ES-I3 (cell line): ENCODE measurements at regions not wholly inside any gene's neighbourhood (a gene's known extent, or its start where the extent isn't known, plus 50 kb on each side); places are given as distances from the start of the nearest gene placed in this dataset.

Experiments
- H3K36me3 ChIP-seq: 2 replicates; pipeline ENCODE4 v1.6.1; 2013; ENCODE audit warnings: mild to moderate bottlenecking, low read length, control low read depth, moderate library complexity; ENCODE audit not compliant: insufficient read depth
- H3K4me1 ChIP-seq: 2 replicates; pipeline ENCODE4 v1.6.1; 2013; ENCODE audit warnings: mild to moderate bottlenecking, control low read depth, low read length; ENCODE audit not compliant: insufficient read depth
- H3K9ac ChIP-seq: 2 replicates; pipeline ENCODE4 v1.6.1; 2013; ENCODE audit warnings: low read depth, mild to moderate bottlenecking, low read length, moderate library complexity
- H3K9me3 ChIP-seq: 2 replicates; pipeline ENCODE4 v1.6.1; 2013; ENCODE audit warnings: mild to moderate bottlenecking, low read length, moderate library complexity; ENCODE audit not compliant: control insufficient read depth, insufficient read depth

- no peaks in the 10 kb centered on the region for H3K9me3 ChIP-seq
- no peaks in the 10 kb centered on the region for H3K36me3 ChIP-seq
- no peaks in the 10 kb centered on the region for H3K4me1 ChIP-seq
- H3K9ac ChIP-seq: no peak overlapping the region
These were observed 173.2 kb upstream of the PRPS1L1 start for GRCh38 chr7:18200855-18201254.

GRCh38 chr7:18201350-18201749 lies 173.7 kb upstream of the PRPS1L1 start:
- no peaks in the 10 kb centered on the region for H3K36me3 ChIP-seq
- H3K9ac ChIP-seq: no peak overlapping the region
- H3K9me3 ChIP-seq: no peaks in the 10 kb centered on the region
- no peaks in the 10 kb centered on the region for H3K4me1 ChIP-seq

DNA sequence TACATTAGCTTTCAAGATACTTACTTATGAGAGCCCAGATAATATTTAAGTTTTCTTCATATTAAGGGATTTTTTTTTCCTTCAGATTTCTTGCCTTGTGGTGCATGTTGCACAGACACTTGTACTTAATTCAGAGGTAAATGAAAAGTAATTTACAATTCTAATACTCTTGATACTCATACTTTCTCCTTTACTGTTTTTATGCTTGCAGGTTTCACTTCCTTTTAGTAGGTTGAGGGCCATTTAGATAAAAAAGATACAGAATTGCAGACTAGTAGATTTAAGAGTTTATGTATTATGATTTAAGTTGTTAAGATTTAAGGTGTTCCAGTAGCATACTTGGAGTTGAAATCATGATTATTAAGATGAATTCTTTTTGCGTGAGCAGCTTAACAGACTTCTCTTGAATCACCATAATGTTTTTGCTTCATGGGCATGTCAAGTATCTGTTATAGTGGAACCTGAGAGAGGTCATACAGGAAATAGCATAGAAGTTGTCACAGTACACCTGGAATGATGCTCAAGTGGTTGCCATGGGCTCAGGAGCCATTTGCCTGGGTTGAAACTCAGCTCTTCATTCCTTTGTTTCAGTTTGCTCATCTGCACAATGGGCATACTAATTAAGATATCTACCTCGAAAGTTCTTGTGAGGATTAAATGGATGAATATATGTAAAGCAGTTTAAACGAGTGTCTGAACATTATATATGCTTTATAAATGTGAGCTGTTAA lies 174.8 kb upstream of the PRPS1L1 start:
- Histone ChIP-seq H3K4me1 (no peaks in the 10 kb centered on the region), H3K36me3 (no peaks in the 10 kb centered on the region), H3K9ac (no peak overlapping the region), H3K9me3 (no peaks in the 10 kb centered on the region)

DNA sequence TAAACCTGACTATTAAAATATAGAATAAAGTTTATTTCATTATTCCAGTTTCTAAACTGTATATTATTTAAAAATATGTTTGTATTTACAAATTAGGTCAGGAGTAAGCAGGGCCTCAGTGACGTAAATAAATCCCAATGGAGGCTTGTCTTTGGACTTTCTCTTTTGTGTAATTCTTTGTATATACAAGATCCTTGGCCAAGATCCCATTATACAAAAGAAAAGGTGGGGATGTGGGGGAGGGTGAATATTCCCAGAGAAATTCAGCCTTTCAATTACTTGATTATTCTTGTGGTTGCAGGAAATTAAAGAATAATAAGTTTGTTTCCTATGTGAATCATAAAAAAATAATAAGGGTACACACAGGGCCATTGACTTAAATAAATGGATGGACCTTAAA lies 178.7 kb upstream of the PRPS1L1 start:
- H3K9ac ChIP-seq: no peak overlapping the region
- H3K36me3 ChIP-seq: no peaks in the 10 kb centered on the region
- no peaks in the 10 kb centered on the region for H3K9me3 ChIP-seq
- H3K4me1 ChIP-seq: no peaks in the 10 kb centered on the region

- Histone ChIP-seq H3K4me1 (no peaks in the 10 kb centered on the region), H3K9ac (no peak overlapping the region), H3K36me3 (no peaks in the 10 kb centered on the region), H3K9me3 (no peaks in the 10 kb centered on the region)
These were observed 181.3 kb upstream of the PRPS1L1 start for GRCh38 chr7:18208921-18209320.

- Histone ChIP-seq H3K9me3 (no peaks in the 10 kb centered on the region), H3K4me1 (no peaks in the 10 kb centered on the region), H3K36me3 (no peaks in the 10 kb centered on the region), H3K9ac (no peak overlapping the region)
These were observed 182.7 kb upstream of the PRPS1L1 start for GRCh38 chr7:18210377-18210776.

GRCh38 chr7:18210788-18211187 lies 183.1 kb upstream of the PRPS1L1 start:
- Histone ChIP-seq H3K9me3 (no peaks in the 10 kb centered on the region), H3K36me3 (no peaks in the 10 kb centered on the region), H3K9ac (no peak overlapping the region), H3K4me1 (no peaks in the 10 kb centered on the region)

DNA sequence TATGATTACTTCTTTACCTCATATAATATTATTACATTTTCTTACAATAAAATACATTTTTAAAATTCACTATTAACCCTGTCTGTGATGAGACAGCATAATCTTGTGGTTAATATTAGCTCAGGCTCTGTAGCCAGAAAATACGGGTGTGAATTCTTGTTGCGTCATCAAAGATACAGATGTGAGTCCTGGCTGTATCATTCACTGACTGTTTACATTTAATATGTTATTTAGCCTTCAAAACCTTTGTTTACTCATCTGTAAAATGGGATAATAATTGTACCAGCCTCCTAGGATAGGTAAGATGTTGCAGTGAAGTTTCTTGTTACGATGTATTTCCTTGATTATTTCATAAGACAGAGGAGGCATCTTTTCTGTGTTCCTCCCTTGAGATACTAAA lies 184.7 kb upstream of the PRPS1L1 start:
- Histone ChIP-seq H3K9me3 (no peaks in the 10 kb centered on the region), H3K9ac (no peak overlapping the region), H3K36me3 (no peaks in the 10 kb centered on the region), H3K4me1 (no peaks in the 10 kb centered on the region)

GRCh38 chr7:18212758-18213157 lies 185.1 kb upstream of the PRPS1L1 start:
- Histone ChIP-seq H3K9me3 (no peaks in the 10 kb centered on the region), H3K9ac (no peak overlapping the region), H3K36me3 (no peaks in the 10 kb centered on the region), H3K4me1 (no peaks in the 10 kb centered on the region)

- Histone ChIP-seq H3K36me3 (no peaks in the 10 kb centered on the region), H3K4me1 (no peaks in the 10 kb centered on the region), H3K9me3 (no peaks in the 10 kb centered on the region), H3K9ac (no peak overlapping the region)
These were observed 186.0 kb upstream of the PRPS1L1 start for GRCh38 chr7:18213652-18214051.

GRCh38 chr7:18216270-18216669 lies 188.6 kb upstream of the PRPS1L1 start:
- Histone ChIP-seq H3K36me3 (no peaks in the 10 kb centered on the region), H3K9me3 (no peaks in the 10 kb centered on the region), H3K9ac (no peak overlapping the region), H3K4me1 (no peaks in the 10 kb centered on the region)

- no peaks in the 10 kb centered on the region for H3K9me3 ChIP-seq
These were observed 194.0 kb upstream of the PRPS1L1 start for GRCh38 chr7:18221377-18222293.

DNA sequence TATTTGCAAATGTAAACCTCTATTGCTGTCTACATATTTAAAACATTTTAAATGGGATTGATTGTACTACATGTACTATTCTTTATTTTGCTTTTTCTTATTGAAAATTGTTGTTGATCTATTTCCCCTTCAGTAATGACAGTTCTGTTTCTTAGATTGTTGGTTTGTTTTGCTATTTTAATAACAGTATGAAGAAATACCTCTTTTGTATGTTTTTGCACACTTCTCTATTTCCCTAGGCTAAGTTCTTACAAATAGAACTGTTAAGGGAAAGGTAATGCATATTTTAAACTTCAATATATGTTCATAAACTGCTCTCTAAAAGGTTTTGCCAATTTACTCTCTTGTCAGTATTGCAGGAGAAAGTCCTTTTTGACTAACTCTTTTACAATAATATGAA lies 195.0 kb upstream of the PRPS1L1 start:
- Histone ChIP-seq H3K36me3 (no peaks in the 10 kb centered on the region), H3K9ac (no peak overlapping the region), H3K4me1 (no peaks in the 10 kb centered on the region), H3K9me3 (no peaks in the 10 kb centered on the region)

More at GRCh38 chr7:18221377-18222293, 194.0 kb upstream of the PRPS1L1 start:
- Histone ChIP-seq H3K4me1 (no peaks in the 10 kb centered on the region), H3K36me3 (no peaks in the 10 kb centered on the region), H3K9ac (no peak overlapping the region)

GRCh38 chr7:18224138-18224537 lies 196.5 kb upstream of the PRPS1L1 start:
- no peak overlapping the region for H3K9ac ChIP-seq
- H3K9me3 ChIP-seq: no peaks in the 10 kb centered on the region
- no peaks in the 10 kb centered on the region for H3K36me3 ChIP-seq
- H3K4me1 ChIP-seq: no peaks in the 10 kb centered on the region

DNA sequence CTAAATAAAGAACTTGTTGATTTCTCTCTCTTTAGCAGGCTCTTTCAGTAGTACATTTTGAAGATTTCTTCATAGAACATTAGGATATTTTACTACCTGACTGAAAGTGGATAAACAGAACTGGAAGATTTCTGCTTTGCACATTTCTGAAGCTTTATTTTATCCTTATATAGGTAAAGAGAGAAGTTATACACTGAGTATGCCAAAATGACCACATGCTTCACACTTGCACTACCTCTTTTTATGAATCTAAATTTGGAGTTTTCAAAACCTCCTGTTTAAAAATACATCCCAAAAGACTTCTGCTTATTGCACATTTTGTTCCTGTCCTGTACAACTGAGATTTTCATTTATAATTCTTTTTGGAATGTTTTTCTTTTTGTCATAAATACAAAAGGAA lies 197.4 kb upstream of the PRPS1L1 start:
- Histone ChIP-seq H3K4me1 (no peaks in the 10 kb centered on the region), H3K36me3 (no peaks in the 10 kb centered on the region), H3K9me3 (no peaks in the 10 kb centered on the region), H3K9ac (no peak overlapping the region)
